Smooth muscle cell (in vitro differentiated cells): ENCODE measurements at regions not wholly inside any gene's neighbourhood (a gene's known extent, or its start where the extent isn't known, plus 50 kb on each side); places are given as distances from the start of the nearest gene placed in this dataset.
A peak's percentile ranks its signal among the peaks of the same experiment; 100 is the strongest.

Experiments used
- DNase-seq: peaks from one replicate; lab custom pipeline; 2025; ENCODE audit not compliant: unreplicated experiment; lab: John Stamatoyannopoulos, UW
- H2AFZ ChIP-seq: fragments of 200-600 bp; sonication (generic); 2 replicates; pipeline ENCODE4 v1.6.0; 2016; ENCODE audit warnings: antibody characterized with exemption, low read depth, mild to moderate bottlenecking
- H3F3A ChIP-seq: fragments of 200-600 bp; sonication (generic); 2 replicates; pipeline ENCODE4 v1.6.0; 2017; ENCODE audit warnings: antibody characterized with exemption, low read depth
- H3K27ac ChIP-seq: fragments of 200-600 bp; sonication (generic); 2 replicates; pipeline ENCODE4 v1.5.1; 2016; ENCODE audit warnings: low read depth, mild to moderate bottlenecking
- H3K27me3 ChIP-seq: fragments of 200-600 bp; sonication (generic); 2 replicates; pipeline ENCODE4 v1.6.1; 2016; ENCODE audit warnings: low read depth, mild to moderate bottlenecking
- H3K36me3 ChIP-seq: fragments of 200-600 bp; sonication (generic); 2 replicates; pipeline ENCODE4 v1.5.1; 2016; ENCODE audit warnings: low read depth
- H3K4me1 ChIP-seq: fragments of 200-600 bp; sonication (generic); 2 replicates; pipeline ENCODE4 v1.5.1; 2016; ENCODE audit warnings: low read depth
- H3K4me2 ChIP-seq: fragments of 200-600 bp; sonication (generic); 2 replicates; pipeline ENCODE4 v1.6.0; 2016; ENCODE audit warnings: mild to moderate bottlenecking
- H3K4me3 ChIP-seq: fragments of 200-600 bp; sonication (generic); 2 replicates; pipeline ENCODE4 v1.5.1; 2016; ENCODE audit warnings: mild to moderate bottlenecking
- H3K79me2 ChIP-seq: fragments of 200-600 bp; sonication (generic); 2 replicates; pipeline ENCODE4 v1.6.0; 2016; ENCODE audit warnings: low read depth, mild to moderate bottlenecking
- H3K9ac ChIP-seq: fragments of 200-600 bp; sonication (generic); 2 replicates; pipeline ENCODE4 v1.6.0; 2016; ENCODE audit warnings: low read depth
- H3K9me3 ChIP-seq: fragments of 200-600 bp; sonication (generic); replicated peaks from 2 replicates; pipeline ENCODE4 v1.5.1; 2016; ENCODE audit warnings: low read depth
- H4K20me1 ChIP-seq: fragments of 200-600 bp; sonication (generic); 2 replicates; pipeline ENCODE4 v1.6.0; 2016; ENCODE audit warnings: low read depth
- WGBS: methylation state at CpG from one replicate; pipeline ENCODE4 v1.1.7; 2016; ENCODE audit warnings: low lambda C conversion rate; 5-methylcytosine and 5-hydroxymethylcytosine counted together
- TF ChIP-seq, protein P1 (sequence below): fragments of 200-600 bp; sonication (generic); IDR thresholded peaks from 2 replicates; pipeline ENCODE4 v1.5.1; 2017; ENCODE audit warnings: borderline replicate concordance, mild to moderate bottlenecking, antibody characterized with exemption; ENCODE audit not compliant: insufficient read depth, poor library complexity, severe bottlenecking

DNA sequence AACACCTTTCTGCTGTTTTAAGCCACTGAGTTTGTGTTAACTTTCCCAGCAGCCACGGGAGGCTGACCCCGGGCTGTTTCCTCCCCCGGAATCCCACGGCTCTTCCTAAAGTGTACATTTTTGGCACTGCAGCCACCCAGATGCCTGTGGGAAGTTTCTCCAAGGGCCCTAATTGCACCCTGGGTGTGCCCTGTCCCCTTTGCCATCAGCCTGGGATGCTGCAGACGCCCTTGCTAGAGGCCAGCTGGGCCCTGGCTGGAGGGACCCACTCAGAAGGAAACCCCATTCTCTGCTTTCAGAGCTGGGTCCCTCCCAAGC is 883.3 kb downstream of the BRD1 start:
- TF ChIP-seq, protein P1, sequence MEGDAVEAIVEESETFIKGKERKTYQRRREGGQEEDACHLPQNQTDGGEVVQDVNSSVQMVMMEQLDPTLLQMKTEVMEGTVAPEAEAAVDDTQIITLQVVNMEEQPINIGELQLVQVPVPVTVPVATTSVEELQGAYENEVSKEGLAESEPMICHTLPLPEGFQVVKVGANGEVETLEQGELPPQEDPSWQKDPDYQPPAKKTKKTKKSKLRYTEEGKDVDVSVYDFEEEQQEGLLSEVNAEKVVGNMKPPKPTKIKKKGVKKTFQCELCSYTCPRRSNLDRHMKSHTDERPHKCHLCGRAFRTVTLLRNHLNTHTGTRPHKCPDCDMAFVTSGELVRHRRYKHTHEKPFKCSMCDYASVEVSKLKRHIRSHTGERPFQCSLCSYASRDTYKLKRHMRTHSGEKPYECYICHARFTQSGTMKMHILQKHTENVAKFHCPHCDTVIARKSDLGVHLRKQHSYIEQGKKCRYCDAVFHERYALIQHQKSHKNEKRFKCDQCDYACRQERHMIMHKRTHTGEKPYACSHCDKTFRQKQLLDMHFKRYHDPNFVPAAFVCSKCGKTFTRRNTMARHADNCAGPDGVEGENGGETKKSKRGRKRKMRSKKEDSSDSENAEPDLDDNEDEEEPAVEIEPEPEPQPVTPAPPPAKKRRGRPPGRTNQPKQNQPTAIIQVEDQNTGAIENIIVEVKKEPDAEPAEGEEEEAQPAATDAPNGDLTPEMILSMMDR: no peak
- Histone ChIP-seq H3K9me3 (no peaks in the 10 kb centered on the region), H3K4me3 (no peak overlapping the region), H2AFZ (no peak overlapping the region), H3K9ac (no peak overlapping the region), H3K27me3 (no peaks in the 10 kb centered on the region), H3K36me3 (no peaks in the 10 kb centered on the region), H3K79me2 (no peaks in the 10 kb centered on the region), H4K20me1 (no peaks in the 10 kb centered on the region), H3K4me2 (no peak overlapping the region), H3F3A (no peaks in the 10 kb centered on the region), H3K27ac (no peak overlapping the region), H3K4me1 (no peaks in the 10 kb centered on the region)
- DNase-seq: no peak
- WGBS: 82% methylated on average over 5 of the region's 5 CpGs

DNA sequence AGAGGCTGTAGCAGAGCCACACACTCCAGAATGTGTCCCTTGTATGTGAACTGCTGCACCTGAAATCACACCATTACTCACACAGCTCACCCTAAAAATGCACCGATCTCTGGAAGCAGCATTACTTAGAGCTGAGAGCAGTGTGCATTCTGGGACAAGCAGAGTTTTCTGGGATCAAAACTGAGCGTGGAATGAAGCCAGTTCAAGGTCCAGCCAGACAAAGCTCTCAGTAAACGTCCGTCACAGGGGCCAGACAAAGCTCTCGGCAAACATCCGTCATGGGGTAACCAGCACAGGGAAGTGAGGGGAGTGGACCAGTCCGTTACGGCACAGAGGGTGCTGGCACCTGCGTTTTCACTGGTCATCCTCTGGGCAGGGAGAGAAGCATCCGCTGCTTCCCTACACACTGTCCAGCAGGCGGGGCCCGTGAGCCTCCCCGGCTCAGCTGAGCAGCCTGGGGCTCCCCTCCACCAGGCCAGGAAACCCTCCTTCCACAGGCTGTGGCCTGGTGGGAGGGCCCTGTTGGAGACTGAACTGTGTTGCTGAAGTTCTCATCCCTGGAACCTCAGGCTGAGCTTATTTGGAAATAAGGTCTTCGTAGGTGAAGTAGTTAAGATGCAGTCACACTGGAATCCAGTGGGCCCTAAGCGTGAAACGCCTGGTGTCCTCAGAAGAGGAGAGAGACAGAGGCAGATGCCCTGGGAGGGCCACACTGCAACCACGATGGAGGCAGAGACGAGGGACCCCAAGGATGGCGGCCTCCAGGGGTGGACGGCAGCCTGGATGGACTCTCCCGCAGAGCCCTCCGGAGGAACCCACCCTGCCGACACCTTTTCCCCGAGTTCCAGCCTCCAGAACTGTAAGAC is 883.9 kb downstream of the BRD1 start:
- no peaks in the 10 kb centered on the region for H3K9me3 ChIP-seq
- no peak overlapping the region for H2AFZ ChIP-seq
- H3K4me2 ChIP-seq: no peak overlapping the region
- H3K27me3 ChIP-seq: no peaks in the 10 kb centered on the region
- no peak overlapping the region for H3K4me3 ChIP-seq
- WGBS: 71% methylated on average over 24 of the region's 24 CpGs
- TF ChIP-seq, protein P1: peak; percentile 32
- H4K20me1 ChIP-seq: no peaks in the 10 kb centered on the region
- no peaks in the 10 kb centered on the region for H3K4me1 ChIP-seq
- no peak overlapping the region for H3K27ac ChIP-seq
- H3K9ac ChIP-seq: no peak overlapping the region
- H3K36me3 ChIP-seq: no peaks in the 10 kb centered on the region
- no peak for DNase-seq
- H3F3A ChIP-seq: no peaks in the 10 kb centered on the region
- H3K79me2 ChIP-seq: no peaks in the 10 kb centered on the region

DNA sequence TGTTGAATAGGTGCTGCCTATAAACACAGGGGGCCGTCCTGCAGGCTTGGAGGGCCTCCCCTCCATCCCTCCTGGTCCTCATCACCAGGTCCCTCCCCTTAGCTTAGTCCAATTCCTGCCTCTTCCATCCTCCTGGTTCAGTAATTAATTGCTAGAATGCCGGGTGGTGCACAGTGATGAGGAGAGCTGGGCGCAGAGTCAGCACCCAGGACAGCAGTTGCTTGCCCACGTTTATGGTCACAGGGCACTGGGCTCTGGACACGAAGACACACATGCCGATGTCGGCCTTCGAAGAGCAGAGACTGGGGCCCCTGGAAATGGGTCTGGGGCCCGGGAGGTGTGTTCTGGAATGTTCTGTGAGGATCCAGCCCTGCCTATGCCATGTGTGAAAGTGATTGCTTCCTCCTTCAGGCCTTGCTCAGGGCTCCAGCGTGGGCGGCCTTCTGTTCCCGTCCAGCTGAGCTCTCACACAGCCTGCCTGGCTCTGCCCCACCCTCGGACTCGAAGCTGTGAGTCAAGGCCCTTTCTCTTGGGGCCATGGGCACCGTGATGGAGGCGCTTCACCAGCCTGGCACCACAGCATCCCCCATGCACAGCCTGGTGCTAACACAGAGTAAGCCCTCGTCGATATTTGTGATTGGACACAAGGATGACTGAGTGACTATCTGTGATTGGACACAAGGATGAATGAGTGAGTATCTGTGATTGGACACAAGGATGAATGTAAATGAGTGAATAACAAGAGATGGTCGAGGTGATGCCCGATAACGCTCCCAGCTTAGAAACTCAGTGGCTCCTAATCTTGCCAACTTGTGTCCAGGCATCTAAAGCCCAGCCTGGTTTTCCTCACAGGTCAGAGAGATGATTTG is 884.7 kb downstream of the BRD1 start:
- H4K20me1 ChIP-seq: no peaks in the 10 kb centered on the region
- H3K27ac ChIP-seq: no peak overlapping the region
- H3K9ac ChIP-seq: no peak overlapping the region
- DNase-seq: no peak
- H3K36me3 ChIP-seq: no peaks in the 10 kb centered on the region
- no peaks in the 10 kb centered on the region for H3K4me1 ChIP-seq
- H3F3A ChIP-seq: no peaks in the 10 kb centered on the region
- no peaks in the 10 kb centered on the region for H3K27me3 ChIP-seq
- TF ChIP-seq, protein P1: no peak
- no peaks in the 10 kb centered on the region for H3K9me3 ChIP-seq
- 68% methylated on average over 21 of the region's 21 CpGs for WGBS
- no peaks in the 10 kb centered on the region for H3K79me2 ChIP-seq
- H3K4me2 ChIP-seq: no peak overlapping the region
- H3K4me3 ChIP-seq: no peak overlapping the region
- no peak overlapping the region for H2AFZ ChIP-seq
